AG09309 (cell line): ENCODE measurements at regions not wholly inside any gene's neighbourhood (a gene's known extent, or its start where the extent isn't known, plus 50 kb on each side); places are given as distances from the start of the nearest gene placed in this dataset.

ENCODE experiments used
- DNase-seq: peaks from one replicate; pipeline ENCODE4 v3.0.0-alpha.2; 2010; ENCODE audit warnings: low read depth
- H3K4me3 ChIP-seq: 2 replicates; pipeline ENCODE4 v1.5.1; 2011; ENCODE audit warnings: mild to moderate bottlenecking, low read depth, low read length, moderate library complexity; ENCODE audit not compliant: control insufficient read depth
- TF ChIP-seq, protein P1 (sequence below): IDR thresholded peaks from 2 replicates; pipeline ENCODE4 v1.5.1; 2011; ENCODE audit warnings: mild to moderate bottlenecking, low read depth, low read length, inconsistent platforms; ENCODE audit not compliant: insufficient read depth, control insufficient read depth; ENCODE audit errors: missing control alignments

DNA sequence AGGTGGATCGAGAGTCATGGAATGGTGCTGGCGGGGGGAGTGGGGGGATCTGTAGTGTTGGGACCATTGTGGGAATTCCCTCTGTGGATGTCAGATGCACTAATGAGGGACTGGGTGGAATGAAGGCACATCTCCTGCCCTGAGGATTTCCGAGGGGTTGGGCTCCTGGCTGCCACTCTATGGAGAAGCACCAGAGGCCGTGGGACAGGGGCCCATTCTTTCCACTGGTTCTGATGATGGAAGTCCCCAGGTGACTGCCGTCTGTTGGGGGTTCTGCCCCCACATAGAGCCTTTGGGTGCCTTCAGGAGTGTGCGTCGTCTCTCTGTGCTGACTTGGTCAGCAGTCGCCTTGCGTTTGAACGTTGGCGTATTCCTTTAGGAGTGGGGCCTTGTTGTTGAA, 202.9 kb downstream of the GLRX3 start:
- no peak for DNase-seq
- TF ChIP-seq, protein P1, sequence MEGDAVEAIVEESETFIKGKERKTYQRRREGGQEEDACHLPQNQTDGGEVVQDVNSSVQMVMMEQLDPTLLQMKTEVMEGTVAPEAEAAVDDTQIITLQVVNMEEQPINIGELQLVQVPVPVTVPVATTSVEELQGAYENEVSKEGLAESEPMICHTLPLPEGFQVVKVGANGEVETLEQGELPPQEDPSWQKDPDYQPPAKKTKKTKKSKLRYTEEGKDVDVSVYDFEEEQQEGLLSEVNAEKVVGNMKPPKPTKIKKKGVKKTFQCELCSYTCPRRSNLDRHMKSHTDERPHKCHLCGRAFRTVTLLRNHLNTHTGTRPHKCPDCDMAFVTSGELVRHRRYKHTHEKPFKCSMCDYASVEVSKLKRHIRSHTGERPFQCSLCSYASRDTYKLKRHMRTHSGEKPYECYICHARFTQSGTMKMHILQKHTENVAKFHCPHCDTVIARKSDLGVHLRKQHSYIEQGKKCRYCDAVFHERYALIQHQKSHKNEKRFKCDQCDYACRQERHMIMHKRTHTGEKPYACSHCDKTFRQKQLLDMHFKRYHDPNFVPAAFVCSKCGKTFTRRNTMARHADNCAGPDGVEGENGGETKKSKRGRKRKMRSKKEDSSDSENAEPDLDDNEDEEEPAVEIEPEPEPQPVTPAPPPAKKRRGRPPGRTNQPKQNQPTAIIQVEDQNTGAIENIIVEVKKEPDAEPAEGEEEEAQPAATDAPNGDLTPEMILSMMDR: no peak
- H3K4me3 ChIP-seq: no peak overlapping the region

DNA sequence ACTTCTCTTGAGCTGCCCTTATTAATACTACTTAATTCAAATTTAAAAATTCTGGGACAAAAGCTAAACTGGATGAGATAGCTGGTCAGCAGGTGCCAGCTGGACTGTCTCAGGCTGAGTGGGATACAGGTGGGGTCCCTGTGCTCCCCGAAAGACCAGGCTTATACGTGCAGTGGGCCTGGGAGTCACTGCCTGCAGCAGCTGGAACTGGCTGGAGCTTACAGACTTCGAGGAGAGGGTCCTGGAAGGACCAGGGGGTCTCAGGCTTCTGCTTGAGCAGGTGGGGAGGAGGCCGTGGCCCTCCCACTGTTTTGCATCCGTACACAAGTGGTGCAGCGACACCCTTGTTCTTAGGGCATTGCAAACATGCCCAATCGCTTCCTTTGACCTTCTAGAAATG, 203.7 kb downstream of the GLRX3 start:
- DNase-seq: no peak

DNA sequence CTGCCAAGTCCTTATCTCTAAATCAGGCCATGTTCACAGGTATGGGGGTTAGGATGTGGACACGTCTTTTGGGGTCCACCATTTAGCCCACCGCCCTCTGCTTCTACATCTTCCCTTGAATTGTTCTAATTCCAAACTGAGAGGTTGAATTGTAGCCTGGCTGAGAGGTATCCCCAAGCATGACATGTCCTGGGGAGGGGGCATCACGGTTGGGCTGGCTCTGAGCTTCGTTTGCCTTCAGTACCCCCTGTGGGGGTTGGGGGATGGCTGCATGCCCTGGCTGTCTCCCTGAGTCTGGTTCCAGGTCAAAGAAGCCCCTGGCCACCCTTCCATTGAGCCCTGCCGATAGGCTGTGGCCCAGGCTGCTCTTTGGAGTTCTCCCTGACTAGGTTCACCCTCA, 204.6 kb downstream of the GLRX3 start:
- no peak for DNase-seq
- TF ChIP-seq, protein P1: no peak
- H3K4me3 ChIP-seq: no peak overlapping the region

More for the DNA sequence above, 203.7 kb downstream of the GLRX3 start:
- H3K4me3 ChIP-seq: no peak overlapping the region
- TF ChIP-seq, protein P1: no peak

DNA sequence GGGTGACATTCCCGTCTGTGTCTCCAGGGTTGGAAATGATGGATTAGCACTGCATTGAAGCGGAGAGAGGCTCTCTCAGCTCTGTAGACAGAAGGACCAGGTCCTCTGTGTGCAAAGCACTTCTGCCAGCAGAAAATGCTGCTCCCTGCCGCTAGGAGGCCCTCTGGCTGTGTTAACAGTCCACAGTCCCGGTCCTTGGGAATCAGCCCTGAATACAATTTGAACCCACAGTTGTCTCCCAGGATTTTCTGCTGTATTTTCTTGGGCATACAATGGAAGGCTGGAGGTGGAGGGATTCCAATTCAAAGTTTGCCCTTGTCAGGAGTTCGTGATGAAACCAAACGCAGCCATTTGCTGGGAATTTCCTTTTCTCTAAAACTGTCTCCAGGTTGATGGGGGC, 205.2 kb downstream of the GLRX3 start:
- no peak for DNase-seq
- TF ChIP-seq, protein P1: no peak
- H3K4me3 ChIP-seq: no peak overlapping the region

DNA sequence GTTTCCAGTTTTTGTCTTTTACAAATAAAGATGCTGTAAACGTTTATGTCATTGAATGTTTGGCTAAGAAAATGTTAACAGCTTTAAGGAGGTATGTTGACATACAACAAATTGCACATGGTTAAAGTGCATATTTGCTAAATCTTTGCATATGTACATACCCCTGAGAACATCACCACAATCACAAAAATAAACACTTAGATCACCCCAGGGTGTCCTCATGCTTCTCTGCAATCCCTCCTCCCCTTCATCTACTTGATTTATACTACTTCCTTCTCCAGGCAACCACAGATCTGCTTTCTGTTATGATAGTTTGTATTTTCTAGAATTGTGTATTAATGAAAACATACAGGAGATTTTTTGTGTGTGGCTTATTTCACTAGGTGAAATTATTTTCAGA, 209.5 kb downstream of the GLRX3 start:
- DNase-seq: no peak
- no peak overlapping the region for H3K4me3 ChIP-seq

DNA sequence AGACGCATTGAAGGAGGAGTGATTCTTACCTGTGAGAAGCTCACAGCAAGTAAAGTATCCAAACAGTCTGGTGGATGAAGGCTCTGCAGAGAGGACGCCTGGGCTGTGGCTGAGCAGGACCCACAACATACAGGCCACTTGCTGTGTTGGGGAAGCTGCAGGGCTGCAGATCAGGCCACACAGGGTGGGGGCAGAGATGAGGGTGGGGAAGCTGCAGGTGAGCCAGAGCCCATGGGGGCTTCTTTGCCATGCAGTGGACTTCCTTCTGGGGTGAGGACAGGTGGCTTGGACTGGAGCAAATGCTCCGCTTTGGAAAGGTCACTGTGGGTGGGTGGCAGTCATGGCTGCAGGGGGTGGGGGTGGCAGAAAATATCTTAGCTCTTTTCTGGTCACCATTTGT, 214.8 kb downstream of the GLRX3 start:
- no peak for DNase-seq
- TF ChIP-seq, protein P1: no peak
- no peak overlapping the region for H3K4me3 ChIP-seq

More for the DNA sequence above, 209.5 kb downstream of the GLRX3 start:
- TF ChIP-seq, protein P1: no peak
